ENCODE measurements at regions not wholly inside any gene's neighbourhood (a gene's known extent, or its start where the extent isn't known, plus 50 kb on each side); places are given as distances from the start of the nearest gene placed in this dataset.

GRCh38 chr14:101374373-101375338 lies 186.6 kb upstream of the DIO3 start:
- TF ChIP-seq EZH2 (IDR thresholded peaks at IDR 0.05; ENCODE audit: insufficient read depth, poor library complexity, severe bottlenecking) (no peak), EZH2phosphoT487 (IDR thresholded peaks at IDR 0.05; ENCODE audit: insufficient read depth, low read depth) (no peak)
